Smooth muscle cell of the brain vasculature (primary cell): ENCODE measurements at regions not wholly inside any gene's neighbourhood (a gene's known extent, or its start where the extent isn't known, plus 50 kb on each side); places are given as distances from the start of the nearest gene placed in this dataset.
A peak's percentile ranks its signal among the peaks of the same experiment; 100 is the strongest.

Experiments
- DNase-seq: peaks from one replicate; pipeline ENCODE4 v3.0.0-alpha.2; 2012; ENCODE audit warnings: low read depth, low spot score

GRCh38 chr18:32621034-32621433, 150.4 kb upstream of the GAREM1 start:
- no peak for DNase-seq

- no peak for DNase-seq
These were observed 147.9 kb upstream of the GAREM1 start for GRCh38 chr18:32618546-32618945.

DNA sequence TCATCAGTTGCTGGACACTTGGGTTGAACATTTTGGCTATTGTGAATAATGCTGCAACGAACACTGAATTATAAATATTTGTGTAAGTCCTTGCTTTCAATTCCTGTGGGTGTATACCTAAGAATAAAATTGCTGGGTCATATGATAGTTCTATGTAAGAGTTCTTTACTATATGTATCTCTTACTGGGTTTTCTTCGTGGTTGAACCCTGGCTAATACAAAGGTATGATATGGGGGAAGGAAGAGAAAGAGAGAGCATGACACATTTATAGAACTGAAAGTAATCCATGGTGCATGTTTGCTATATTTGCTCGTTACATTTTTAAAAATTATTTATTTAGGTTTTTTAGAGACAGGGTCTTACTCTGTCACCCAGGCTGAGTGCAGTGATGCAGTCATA, 143.1 kb upstream of the GAREM1 start:
- DNase-seq = no peak

GRCh38 chr18:32612651-32613050, 142.0 kb upstream of the GAREM1 start:
- no peak for DNase-seq

GRCh38 chr18:32610176-32610575, 139.5 kb upstream of the GAREM1 start:
- DNase-seq = no peak

GRCh38 chr18:32607816-32608215, 137.1 kb upstream of the GAREM1 start:
- DNase-seq = no peak

DNA sequence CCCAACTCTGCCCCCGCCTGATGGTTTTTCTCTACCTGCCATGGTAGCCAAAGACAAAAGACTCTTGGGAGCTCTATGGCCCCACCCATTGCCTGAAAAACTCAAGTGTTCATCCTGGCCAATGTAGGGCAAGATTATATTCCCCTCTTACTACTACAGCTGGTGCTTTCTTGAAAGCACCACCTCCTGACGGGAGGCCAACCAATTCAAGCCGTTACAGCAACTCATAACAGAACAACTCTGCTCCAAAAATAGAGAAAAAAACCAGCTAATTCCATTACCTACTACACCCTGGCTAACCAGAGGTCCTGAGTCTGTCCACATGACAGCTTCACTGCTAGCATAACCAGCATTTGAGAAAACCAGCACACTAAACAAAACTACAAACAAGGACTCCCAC, 127.5 kb upstream of the GAREM1 start:
- no peak for DNase-seq

DNA sequence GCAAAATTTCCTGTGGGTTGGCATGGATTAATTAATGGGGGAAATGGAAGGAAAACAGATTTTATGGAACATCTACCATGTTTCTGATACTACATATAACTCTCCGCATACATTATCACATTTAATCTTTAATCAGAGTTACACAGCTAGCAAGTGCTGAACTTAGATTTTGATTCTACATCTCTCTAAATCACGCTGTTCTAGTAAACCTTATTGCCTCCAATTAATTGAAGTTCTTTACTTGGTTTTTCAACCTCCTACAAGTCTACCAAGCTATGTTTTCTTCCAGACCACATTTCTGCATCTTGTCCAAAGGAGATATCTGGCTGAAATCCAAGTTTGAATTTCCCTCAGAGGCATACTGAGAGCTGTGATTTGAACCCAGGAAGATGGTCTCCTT, 125.8 kb upstream of the GAREM1 start:
- no peak for DNase-seq

- no peak for DNase-seq
These were observed 125.2 kb upstream of the GAREM1 start for GRCh38 chr18:32595832-32596231.

GRCh38 chr18:32588191-32588590, 117.5 kb upstream of the GAREM1 start:
- no peak for DNase-seq

GRCh38 chr18:32583431-32583830, 112.7 kb upstream of the GAREM1 start:
- DNase-seq = no peak

DNA sequence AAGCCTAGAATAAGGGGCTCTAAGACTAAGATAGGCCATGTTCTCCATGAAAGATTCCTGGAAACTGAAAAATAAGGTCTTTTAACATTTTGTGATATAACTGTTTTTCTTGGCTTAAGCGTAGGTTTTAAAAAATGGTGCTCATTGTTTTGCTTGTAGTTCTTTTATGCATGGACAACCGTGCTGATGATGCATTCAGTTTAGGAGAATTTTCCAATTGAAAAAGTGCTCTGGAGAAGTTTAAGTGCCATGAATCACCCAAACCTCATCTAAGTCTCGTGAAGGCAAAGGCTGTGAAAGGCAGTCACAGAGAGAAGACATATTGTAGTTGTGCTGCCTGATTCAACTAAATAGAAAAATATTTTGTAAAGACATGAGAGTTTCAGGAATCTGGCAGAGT, 111.8 kb upstream of the GAREM1 start:
- no peak for DNase-seq

DNA sequence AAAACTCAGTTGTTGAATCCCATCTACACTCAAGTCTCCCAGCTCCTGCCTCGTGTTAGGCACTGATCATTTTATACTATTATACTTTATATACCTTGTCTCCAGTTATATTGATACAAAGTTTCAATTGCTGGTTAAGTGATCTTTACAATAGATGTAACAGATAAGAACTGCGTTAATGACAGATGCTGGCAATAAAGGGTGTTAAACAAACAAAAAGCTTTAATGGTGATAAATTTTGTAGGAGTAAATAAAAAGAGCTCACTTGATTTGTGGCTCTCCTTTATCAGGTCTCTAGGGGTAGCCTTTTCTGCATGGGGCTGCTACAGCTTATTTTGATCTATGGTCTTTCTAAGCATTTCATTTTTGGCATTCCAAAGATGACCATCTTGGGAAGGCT, 106.9 kb upstream of the GAREM1 start:
- DNase-seq = no peak

- DNase-seq = peak; percentile 10
These were observed 105.7 kb upstream of the GAREM1 start for GRCh38 chr18:32576296-32576916.

- DNase-seq = no peak
These were observed 96.3 kb upstream of the GAREM1 start for GRCh38 chr18:32566960-32567359.

- no peak for DNase-seq
These were observed 83.1 kb upstream of the GAREM1 start for GRCh38 chr18:32553640-32554365.

- no peak for DNase-seq
These were observed 82.5 kb upstream of the GAREM1 start for GRCh38 chr18:32553174-32553573.

DNA sequence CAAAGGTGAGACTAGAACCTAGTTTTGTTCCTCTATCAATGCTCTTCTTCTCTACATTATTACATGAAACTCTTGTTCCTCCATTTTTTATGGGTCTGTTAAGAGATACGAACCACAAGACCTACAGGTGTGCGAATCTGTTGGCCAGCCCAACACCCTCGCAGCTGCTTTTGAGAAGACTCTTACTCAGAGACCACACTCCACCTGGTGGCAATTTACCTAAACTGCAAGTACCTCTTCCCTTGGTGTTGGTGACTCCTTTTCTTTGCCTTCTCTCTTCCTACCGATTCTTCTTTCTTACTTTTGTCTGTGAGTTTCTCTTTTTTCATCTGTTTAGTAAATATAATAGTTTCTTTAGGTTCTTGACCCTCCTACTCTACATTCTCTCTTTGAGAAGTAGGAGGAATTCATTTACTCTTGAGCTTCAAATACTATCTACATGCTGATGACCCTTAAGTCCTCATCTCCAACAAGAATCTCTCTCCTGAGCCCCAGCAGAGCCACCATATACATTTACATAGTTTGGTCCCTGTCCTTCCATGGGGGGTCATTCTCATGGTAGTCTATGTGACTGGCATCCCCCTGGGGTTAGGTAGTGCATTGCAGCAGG, 81.8 kb upstream of the GAREM1 start:
- DNase-seq = peak; percentile 35

- no peak for DNase-seq
These were observed 80.3 kb upstream of the GAREM1 start for GRCh38 chr18:32550963-32551362.

DNA sequence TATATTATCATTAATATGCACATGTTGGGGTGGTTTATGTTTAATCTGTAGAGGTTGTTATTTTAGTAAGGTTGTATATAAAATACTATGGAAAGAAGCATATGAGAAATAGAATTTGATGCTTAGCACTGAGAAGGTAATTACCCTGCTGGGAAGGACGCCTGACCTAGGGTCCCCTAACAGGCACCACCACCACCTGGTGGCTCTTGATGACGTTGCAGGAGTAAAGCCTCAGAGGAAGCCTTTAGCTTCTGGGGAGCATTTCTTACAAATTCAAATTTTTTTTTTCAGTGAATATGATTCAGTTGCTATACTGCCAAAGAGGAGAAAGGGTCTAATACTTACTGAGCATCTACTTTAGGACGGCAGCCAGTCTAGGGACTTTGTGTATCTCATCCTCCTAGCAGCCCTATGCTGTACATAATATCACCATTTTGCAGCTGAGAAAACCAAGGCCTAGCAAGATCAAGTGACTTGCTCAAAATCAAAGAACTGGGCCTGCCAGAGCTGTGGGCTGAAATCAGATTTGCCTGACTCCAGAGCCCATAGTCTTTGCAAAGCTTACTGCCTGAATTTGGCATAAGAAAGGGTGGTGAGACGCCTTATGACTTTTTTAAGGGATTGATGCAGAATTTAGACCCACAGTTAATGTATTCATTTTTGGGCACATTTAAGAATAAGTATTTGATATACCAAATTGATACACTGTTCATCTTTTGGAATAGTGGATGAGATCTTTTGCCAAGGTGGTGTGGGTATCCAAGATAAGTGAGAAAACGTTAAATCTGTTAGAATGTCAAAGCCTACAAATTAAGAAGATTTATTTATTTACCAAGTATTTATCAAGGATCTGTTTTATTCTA, 78.8 kb upstream of the GAREM1 start:
- peak; percentile 9 for DNase-seq

GRCh38 chr18:32548688-32549087, 78.0 kb upstream of the GAREM1 start:
- DNase-seq = no peak

- no peak for DNase-seq
These were observed 74.9 kb upstream of the GAREM1 start for GRCh38 chr18:32545631-32546030.
